Parathyroid adenoma (tissue), 2 donors: ENCODE measurements at regions not wholly inside any gene's neighbourhood (a gene's known extent, or its start where the extent isn't known, plus 50 kb on each side); places are given as distances from the start of the nearest gene placed in this dataset.

Experiments used
- H2AFZ ChIP-seq: fragments of 300-600 bp; sonication (generic); one replicate; pipeline ENCODE4 v1.7.0; 2017; ENCODE audit warnings: antibody characterized with exemption, mild to moderate bottlenecking
- H3K27ac ChIP-seq: fragments of 300-600 bp; sonication (generic); one replicate; pipeline ENCODE4 v1.7.0; 2017
- H3K27me3 ChIP-seq: fragments of 300-600 bp; sonication (generic); one replicate; pipeline ENCODE4 v1.7.0; 2017; ENCODE audit warnings: low read length; ENCODE audit not compliant: control insufficient read depth, insufficient read depth
- H3K36me3 ChIP-seq: fragments of 300-600 bp; sonication (generic); one replicate; pipeline ENCODE4 v1.7.0; 2017; ENCODE audit warnings: low read length; ENCODE audit not compliant: control insufficient read depth, insufficient read depth
- H3K4me1 ChIP-seq: fragments of 300-600 bp; sonication (generic); one replicate; pipeline ENCODE4 v1.7.0; 2017; ENCODE audit warnings: control low read depth
- H3K4me2 ChIP-seq: fragments of 300-600 bp; sonication (generic); one replicate; pipeline ENCODE4 v1.7.0; 2017; ENCODE audit warnings: low read length
- H3K4me3 ChIP-seq: fragments of 300-600 bp; sonication (generic); one replicate; pipeline ENCODE4 v1.7.0; 2017; ENCODE audit warnings: low read depth, low read length
- H3K79me2 ChIP-seq: fragments of 300-600 bp; sonication (generic); one replicate; pipeline ENCODE4 v1.7.0; 2017; ENCODE audit warnings: control low read depth
- H3K9ac ChIP-seq: fragments of 300-600 bp; sonication (generic); one replicate; pipeline ENCODE4 v1.7.0; 2017; ENCODE audit warnings: mild to moderate bottlenecking
- H3K9me3 ChIP-seq: fragments of 300-600 bp; sonication (generic); one replicate; pipeline ENCODE4 v1.7.0; 2017; ENCODE audit warnings: low read length; ENCODE audit not compliant: control insufficient read depth
- TF ChIP-seq, protein P1 (sequence below): fragments of 300-600 bp; sonication (generic); IDR thresholded peaks from one replicate; pipeline ENCODE4 v1.7.0; 2017; ENCODE audit warnings: antibody characterized with exemption, mild to moderate bottlenecking
- donor health status: primary hyperparathyroidism.

DNA sequence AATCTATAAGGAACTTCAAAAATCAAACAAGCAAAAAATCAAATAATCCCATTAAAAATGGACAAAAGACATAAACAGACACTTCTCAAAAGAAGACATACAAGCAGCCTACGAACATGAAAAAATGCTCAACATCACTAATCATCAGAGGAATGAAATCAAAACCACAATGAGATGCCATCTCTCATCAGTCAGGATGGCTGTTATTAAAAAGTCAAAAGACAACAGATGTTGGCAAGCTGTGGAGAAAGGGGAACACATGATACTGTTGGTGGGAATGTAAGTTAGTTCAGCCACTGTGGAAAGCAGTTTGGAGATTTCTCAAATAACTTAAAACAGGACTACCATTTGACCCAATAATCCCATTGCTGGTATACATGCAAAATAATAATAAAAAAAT is 226.4 kb downstream of the S1PR1 start:
- Histone ChIP-seq H3K36me3 (no peaks in the 10 kb centered on the region), H3K27me3 (no peaks in the 10 kb centered on the region), H2AFZ (no peak overlapping the region), H3K4me1 (no peaks in the 10 kb centered on the region), H3K27ac (no peak overlapping the region), H3K4me3 (no peak overlapping the region), H3K79me2 (no peaks in the 10 kb centered on the region), H3K4me2 (no peak overlapping the region), H3K9me3 (no peaks in the 10 kb centered on the region), H3K9ac (no peak overlapping the region)
- TF ChIP-seq, protein P1, sequence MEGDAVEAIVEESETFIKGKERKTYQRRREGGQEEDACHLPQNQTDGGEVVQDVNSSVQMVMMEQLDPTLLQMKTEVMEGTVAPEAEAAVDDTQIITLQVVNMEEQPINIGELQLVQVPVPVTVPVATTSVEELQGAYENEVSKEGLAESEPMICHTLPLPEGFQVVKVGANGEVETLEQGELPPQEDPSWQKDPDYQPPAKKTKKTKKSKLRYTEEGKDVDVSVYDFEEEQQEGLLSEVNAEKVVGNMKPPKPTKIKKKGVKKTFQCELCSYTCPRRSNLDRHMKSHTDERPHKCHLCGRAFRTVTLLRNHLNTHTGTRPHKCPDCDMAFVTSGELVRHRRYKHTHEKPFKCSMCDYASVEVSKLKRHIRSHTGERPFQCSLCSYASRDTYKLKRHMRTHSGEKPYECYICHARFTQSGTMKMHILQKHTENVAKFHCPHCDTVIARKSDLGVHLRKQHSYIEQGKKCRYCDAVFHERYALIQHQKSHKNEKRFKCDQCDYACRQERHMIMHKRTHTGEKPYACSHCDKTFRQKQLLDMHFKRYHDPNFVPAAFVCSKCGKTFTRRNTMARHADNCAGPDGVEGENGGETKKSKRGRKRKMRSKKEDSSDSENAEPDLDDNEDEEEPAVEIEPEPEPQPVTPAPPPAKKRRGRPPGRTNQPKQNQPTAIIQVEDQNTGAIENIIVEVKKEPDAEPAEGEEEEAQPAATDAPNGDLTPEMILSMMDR, result no peak

DNA sequence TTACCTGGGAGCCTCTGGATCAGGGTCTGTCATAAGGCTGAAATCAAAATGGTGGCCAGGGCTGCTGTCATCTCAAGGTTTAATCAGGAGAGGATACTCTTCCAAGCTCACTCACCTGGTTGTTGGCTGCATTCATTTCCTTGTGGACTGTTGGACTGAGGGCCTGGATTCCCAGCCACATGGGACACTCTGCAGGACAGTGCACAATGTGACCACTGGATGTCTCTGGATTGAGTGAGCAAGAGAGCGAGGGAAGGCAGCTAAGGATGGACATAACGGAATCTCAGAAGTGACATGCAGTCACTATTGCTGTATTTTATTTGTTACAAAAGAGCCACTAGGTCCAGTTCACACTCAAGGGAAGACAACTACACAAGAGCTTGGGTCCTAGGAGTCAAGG is 229.1 kb downstream of the S1PR1 start:
- Histone ChIP-seq H3K9me3 (no peaks in the 10 kb centered on the region), H2AFZ (no peak overlapping the region), H3K4me2 (no peak overlapping the region), H3K36me3 (no peaks in the 10 kb centered on the region), H3K4me1 (no peaks in the 10 kb centered on the region), H3K79me2 (no peaks in the 10 kb centered on the region), H3K27ac (no peak overlapping the region), H3K4me3 (no peak overlapping the region), H3K27me3 (no peaks in the 10 kb centered on the region), H3K9ac (no peak overlapping the region)
- TF ChIP-seq, protein P1, result no peak

DNA sequence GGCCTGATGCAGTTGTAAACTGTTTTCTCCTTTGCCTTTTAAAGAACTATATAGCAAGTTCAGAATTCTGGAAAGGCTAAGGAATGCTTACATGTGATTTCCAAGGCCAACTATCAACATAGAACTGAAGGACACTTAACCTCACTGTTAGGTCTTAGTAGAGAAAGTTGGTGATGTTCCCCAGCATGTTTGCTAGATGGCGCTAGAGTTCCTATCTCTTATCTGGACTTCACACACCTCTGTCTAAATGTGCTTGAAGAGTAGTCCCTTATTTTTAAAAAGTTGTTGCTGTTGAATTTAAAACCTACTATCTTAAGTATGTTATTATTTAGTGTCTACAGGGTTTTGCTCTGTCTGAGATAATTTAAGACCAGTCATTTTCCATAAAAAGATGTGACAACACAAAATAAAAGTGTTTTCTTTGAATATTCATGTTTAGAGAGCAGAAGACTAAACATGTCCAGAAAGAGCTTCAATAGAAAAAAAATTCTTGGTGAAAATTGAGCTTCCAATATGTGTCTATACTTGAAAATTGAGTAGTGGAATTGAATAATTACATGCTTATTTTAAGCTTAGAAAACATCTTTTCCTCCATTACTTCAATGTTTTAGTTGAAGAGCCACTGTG is 237.3 kb downstream of the S1PR1 start:
- no peak overlapping the region for H3K27ac ChIP-seq

DNA sequence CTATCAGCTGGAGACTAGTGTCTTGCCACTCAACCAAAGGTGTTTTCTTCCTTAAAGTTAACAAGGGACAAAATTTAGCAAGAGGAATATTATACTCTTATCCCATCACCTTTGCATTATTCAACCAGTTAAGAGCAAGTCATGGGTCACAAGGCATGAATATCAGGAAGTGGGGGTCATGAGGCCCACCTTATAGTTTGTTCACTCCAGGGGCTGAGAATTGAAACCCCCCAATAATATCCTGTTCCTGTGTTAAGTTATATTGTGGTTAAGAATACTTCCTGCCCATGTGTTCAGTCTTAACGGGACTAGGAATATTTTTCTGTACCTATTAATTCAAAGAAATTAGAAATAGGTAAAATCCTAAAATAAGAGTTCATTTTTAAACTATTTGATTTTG is 239.7 kb downstream of the S1PR1 start:
- Histone ChIP-seq H3K27me3 (no peaks in the 10 kb centered on the region), H3K36me3 (no peaks in the 10 kb centered on the region), H3K27ac (no peak overlapping the region), H3K4me1 (no peaks in the 10 kb centered on the region), H3K79me2 (no peaks in the 10 kb centered on the region), H2AFZ (no peak overlapping the region), H3K9me3 (no peaks in the 10 kb centered on the region), H3K4me2 (no peak overlapping the region), H3K4me3 (no peak overlapping the region), H3K9ac (no peak overlapping the region)
- TF ChIP-seq, protein P1, result no peak

More for the DNA sequence above, 237.3 kb downstream of the S1PR1 start:
- Histone ChIP-seq H3K9ac (no peak overlapping the region), H3K36me3 (no peaks in the 10 kb centered on the region), H2AFZ (no peak overlapping the region), H3K27me3 (no peaks in the 10 kb centered on the region), H3K4me3 (no peak overlapping the region), H3K4me2 (no peak overlapping the region), H3K79me2 (no peaks in the 10 kb centered on the region), H3K4me1 (no peaks in the 10 kb centered on the region), H3K9me3 (no peaks in the 10 kb centered on the region)
- TF ChIP-seq, protein P1, result no peak

DNA sequence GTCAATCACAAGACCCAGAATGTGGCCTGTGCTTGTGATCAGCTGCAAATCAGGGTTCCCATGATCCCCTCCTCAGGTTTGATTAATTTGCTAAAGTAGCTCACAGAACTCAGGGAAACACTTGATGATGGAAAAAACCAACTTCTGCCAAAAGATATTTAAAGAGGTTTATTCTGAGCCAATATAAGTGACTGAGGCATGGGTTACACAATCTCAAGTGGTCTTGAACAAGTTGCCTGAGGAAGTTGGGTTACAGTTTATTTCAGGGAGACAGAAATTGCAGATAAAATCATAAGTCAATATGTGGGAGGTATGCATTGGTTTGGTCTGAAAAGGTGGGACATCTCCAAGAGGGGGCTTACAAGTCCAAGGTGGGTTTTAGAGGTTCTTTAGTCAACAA is 243.1 kb downstream of the S1PR1 start:
- Histone ChIP-seq H3K27me3 (no peaks in the 10 kb centered on the region), H3K9ac (no peak overlapping the region), H3K4me1 (no peaks in the 10 kb centered on the region), H3K9me3 (no peaks in the 10 kb centered on the region), H2AFZ (no peak overlapping the region), H3K4me3 (no peak overlapping the region), H3K36me3 (no peaks in the 10 kb centered on the region), H3K4me2 (no peak overlapping the region), H3K27ac (no peak overlapping the region), H3K79me2 (no peaks in the 10 kb centered on the region)
- TF ChIP-seq, protein P1, result no peak
